ENCODE measurements at regions not wholly inside any gene's neighbourhood (a gene's known extent, or its start where the extent isn't known, plus 50 kb on each side); places are given as distances from the start of the nearest gene placed in this dataset.

GRCh38 chr11:27238811-27239210 lies 124.2 kb downstream of the CCDC34 start:
- peaks cover 3% of the 10 kb centered on the region for H3K4me1 ChIP-seq
- no peak overlapping the region for H3K27ac ChIP-seq
- no peak overlapping the region for H3K4me3 ChIP-seq
- no peak for DNase-seq (ENCODE audit: extremely low spot score in 2 of 2)
- no peaks in the 10 kb centered on the region for H3K36me3 ChIP-seq
- TF ChIP-seq POLR2A (IDR thresholded peaks at IDR 0.05) (no peak), POLR2AphosphoS5 (IDR thresholded peaks at IDR 0.05; ENCODE audit: insufficient read depth in 1 of 2, low read depth in 1 of 2) (no peak), CTCF (IDR thresholded peaks at IDR 0.05) (no peak)
- H3K9me3 ChIP-seq: no peaks in the 10 kb centered on the region
- no peaks in the 10 kb centered on the region for H3K27me3 ChIP-seq
- intact Hi-C loops (cut with DNase I): no loop called here

DNA sequence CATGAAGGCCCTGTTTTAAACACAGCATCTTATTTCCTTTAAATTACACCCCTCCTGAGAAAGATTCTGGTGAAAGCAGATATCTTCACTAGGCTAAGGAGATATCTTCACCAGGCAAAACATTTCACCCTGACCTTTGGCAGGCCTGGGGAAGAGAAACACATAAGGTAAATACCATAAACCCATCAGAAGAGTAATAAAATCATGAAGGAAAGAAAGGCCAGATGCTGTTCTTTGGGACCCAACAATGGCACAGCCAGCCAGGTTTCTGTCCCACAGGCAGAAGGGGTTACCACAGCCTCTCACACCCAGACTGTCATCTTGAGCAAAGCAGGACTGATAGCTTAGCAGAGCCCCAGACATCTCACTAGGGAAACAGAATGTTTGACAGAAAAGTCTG lies 125.4 kb downstream of the CCDC34 start:
- Histone ChIP-seq H3K27me3 (no peaks in the 10 kb centered on the region), H3K36me3 (no peaks in the 10 kb centered on the region), H3K4me3 (no peak overlapping the region), H3K9me3 (no peaks in the 10 kb centered on the region), H3K27ac (no peak overlapping the region), H3K4me1 (peaks cover 5% of the 10 kb centered on the region)
- TF ChIP-seq CTCF (IDR thresholded peaks at IDR 0.05): no peak
- TF ChIP-seq POLR2AphosphoS5 (IDR thresholded peaks at IDR 0.05; ENCODE audit: insufficient read depth in 1 of 2, low read depth in 1 of 2): no peak
- TF ChIP-seq POLR2A (IDR thresholded peaks at IDR 0.05): no peak
- DNase-seq (ENCODE audit: extremely low spot score in 2 of 2): no peak
- intact Hi-C loops (cut with DNase I): no loop called here

DNA sequence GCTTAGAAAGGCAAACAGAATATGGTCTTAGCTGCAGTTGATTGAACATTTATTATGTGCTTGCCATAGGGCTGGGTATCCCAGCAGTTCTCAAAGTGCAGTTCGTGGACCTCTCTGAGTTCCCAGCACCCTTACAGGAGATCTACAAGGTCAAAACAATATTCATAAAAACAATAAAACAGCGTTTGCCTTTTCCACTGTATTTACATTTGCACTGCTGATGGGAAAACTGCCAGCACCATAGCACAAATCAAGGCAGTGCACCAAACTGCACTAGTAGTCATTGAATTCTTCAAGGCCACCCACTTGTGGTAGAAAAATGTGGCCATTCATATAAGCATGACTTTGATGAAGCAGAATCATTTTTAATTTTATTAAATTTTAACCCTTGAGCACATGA lies 128.1 kb downstream of the CCDC34 start:
- Histone ChIP-seq H3K4me1 (peaks cover 12% of the 10 kb centered on the region), H3K27me3 (no peaks in the 10 kb centered on the region), H3K4me3 (no peak overlapping the region), H3K27ac (no peak overlapping the region), H3K9me3 (no peaks in the 10 kb centered on the region), H3K36me3 (no peaks in the 10 kb centered on the region)
- no peak for DNase-seq (ENCODE audit: extremely low spot score in 2 of 2)
- intact Hi-C loops (cut with DNase I): no loop called here
- TF ChIP-seq CTCF (IDR thresholded peaks at IDR 0.05): no peak
- no peak for TF ChIP-seq POLR2AphosphoS5 (IDR thresholded peaks at IDR 0.05; ENCODE audit: insufficient read depth in 1 of 2, low read depth in 1 of 2)
- no peak for TF ChIP-seq POLR2A (IDR thresholded peaks at IDR 0.05)

DNA sequence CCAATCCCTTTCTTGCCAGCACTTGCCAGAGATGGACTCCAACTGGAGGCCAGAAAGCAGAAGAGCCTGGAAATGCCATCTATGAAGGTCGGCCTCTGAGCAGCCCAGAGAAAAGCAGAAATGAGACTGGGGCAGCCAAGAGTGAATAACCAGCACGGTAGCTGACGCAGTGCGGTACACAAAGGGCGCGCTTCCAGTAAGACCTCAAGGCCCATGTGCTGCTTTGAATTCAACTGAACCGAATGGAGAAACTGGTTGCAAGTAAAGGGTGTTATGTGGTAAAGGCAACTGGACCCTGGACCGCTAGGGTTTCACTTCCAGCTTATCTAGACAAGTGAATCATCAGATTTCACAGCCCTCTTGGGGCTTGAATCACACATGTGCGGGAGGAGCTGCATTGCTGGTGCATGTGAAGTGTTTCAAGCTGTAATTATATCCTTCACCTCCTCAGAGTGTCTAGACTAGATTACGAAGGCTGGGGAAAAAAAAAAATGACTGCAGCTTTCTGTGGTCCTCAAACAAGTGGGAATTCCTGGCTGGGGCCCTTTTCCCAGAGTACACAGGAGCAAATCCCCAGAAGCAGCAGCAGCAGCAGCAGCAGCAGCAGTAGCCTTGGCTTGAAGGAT lies 128.9 kb downstream of the CCDC34 start:
- Histone ChIP-seq H3K4me3 (no peak overlapping the region), H3K36me3 (no peaks in the 10 kb centered on the region), H3K4me1 (peaks cover 17% of the 10 kb centered on the region), H3K9me3 (no peaks in the 10 kb centered on the region), H3K27me3 (no peaks in the 10 kb centered on the region), H3K27ac (no peak overlapping the region)
- TF ChIP-seq POLR2AphosphoS5 (IDR thresholded peaks at IDR 0.05; ENCODE audit: insufficient read depth in 1 of 2, low read depth in 1 of 2) (no peak), CTCF (IDR thresholded peaks at IDR 0.05) (no peak), POLR2A (IDR thresholded peaks at IDR 0.05) (no peak)
- intact Hi-C loops (cut with DNase I): no loop called here
- DNase-seq (ENCODE audit: extremely low spot score in 2 of 2): peak in 1 of 2 donors; percentile 96

DNA sequence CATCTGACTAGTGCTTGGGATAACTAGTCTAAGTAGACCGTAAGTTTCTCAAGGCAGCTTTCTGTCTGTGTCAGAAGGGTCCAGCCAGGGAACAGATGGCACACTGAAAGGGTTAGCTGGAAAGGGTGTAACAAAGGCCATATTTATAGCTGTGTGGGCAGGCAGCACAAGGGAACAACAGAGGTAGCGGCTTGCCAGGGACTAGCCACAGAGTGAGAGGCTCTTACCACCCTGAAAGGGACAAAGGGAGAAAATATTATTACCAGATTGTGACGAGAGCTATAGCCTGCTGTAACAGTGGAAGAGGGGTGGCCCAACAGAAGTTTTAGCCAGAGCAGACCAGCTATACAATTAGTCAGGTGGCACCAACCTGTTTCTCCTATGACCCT lies 129.4 kb downstream of the CCDC34 start:
- H3K27me3 ChIP-seq: no peaks in the 10 kb centered on the region
- H3K27ac ChIP-seq: no peak overlapping the region
- intact Hi-C loops (cut with DNase I): no loop called here
- TF ChIP-seq POLR2AphosphoS5 (IDR thresholded peaks at IDR 0.05; ENCODE audit: insufficient read depth in 1 of 2, low read depth in 1 of 2) (no peak), CTCF (IDR thresholded peaks at IDR 0.05) (no peak), POLR2A (IDR thresholded peaks at IDR 0.05) (no peak)
- H3K9me3 ChIP-seq: no peaks in the 10 kb centered on the region
- DNase-seq (ENCODE audit: extremely low spot score in 2 of 2): no peak
- peaks cover 22% of the 10 kb centered on the region for H3K4me1 ChIP-seq
- H3K36me3 ChIP-seq: no peaks in the 10 kb centered on the region
- no peak overlapping the region for H3K4me3 ChIP-seq
